ENCODE measurements at regions not wholly inside any gene's neighbourhood (a gene's known extent, or its start where the extent isn't known, plus 50 kb on each side); places are given as distances from the start of the nearest gene placed in this dataset.
A peak's percentile ranks its signal among the peaks of the same experiment; 100 is the strongest.

DNA sequence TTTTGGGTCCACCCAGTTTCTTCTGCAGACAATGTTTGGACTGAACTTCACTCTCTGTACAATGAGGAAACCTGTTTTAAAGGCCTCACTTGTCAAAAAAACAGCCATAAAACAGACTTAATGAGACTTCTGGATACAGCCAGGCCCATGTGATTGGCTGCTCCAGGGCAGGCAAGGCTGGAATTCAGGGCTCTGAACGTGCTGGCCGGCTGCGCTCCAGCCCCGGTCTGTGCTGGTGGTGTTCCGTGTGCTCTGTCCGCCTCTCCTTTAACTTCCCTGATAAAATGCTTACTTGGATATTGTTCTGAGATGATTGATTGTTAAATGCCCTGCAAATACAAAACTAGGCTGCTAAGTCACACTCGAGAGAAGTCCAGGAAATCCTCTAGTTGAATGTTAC, 131.2 kb upstream of the KLF4 start:
- Histone ChIP-seq H3K27me3 (no peaks in the 10 kb centered on the region), H3K4me3 (no peak overlapping the region), H3K27ac (peak overlapping the region; percentile 74 to 79 (median 75)), H3K36me3 (no peaks in the 10 kb centered on the region), H3K9me3 (no peaks in the 10 kb centered on the region), H3K4me1 (peaks cover 8 to 29% (median 25%) of the 10 kb centered on the region in 4 donors)
- peak; percentile 52 for TF ChIP-seq POLR2A (IDR thresholded peaks at IDR 0.05)
- TF ChIP-seq POLR2AphosphoS5 (IDR thresholded peaks at IDR 0.05) = peak in 2 of 3 donors; percentile 52 to 53
- TF ChIP-seq, protein P1, sequence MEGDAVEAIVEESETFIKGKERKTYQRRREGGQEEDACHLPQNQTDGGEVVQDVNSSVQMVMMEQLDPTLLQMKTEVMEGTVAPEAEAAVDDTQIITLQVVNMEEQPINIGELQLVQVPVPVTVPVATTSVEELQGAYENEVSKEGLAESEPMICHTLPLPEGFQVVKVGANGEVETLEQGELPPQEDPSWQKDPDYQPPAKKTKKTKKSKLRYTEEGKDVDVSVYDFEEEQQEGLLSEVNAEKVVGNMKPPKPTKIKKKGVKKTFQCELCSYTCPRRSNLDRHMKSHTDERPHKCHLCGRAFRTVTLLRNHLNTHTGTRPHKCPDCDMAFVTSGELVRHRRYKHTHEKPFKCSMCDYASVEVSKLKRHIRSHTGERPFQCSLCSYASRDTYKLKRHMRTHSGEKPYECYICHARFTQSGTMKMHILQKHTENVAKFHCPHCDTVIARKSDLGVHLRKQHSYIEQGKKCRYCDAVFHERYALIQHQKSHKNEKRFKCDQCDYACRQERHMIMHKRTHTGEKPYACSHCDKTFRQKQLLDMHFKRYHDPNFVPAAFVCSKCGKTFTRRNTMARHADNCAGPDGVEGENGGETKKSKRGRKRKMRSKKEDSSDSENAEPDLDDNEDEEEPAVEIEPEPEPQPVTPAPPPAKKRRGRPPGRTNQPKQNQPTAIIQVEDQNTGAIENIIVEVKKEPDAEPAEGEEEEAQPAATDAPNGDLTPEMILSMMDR (IDR thresholded peaks at IDR 0.05) = no peak
- peak; percentile 76 for DNase-seq
- intact Hi-C loops (cut with DNase I; ENCODE audit: low total_unique reads) (no loop called here), in situ Hi-C loops (cut with MboI; ENCODE audit: low pct_ligation_motif_present in 1 of 4, low pct_unique_long_range_greater_than_20kb in 1 of 4, low sequenced_read_pairs in 3 of 4) (no loop called here)
- WGBS, 2 donors (ENCODE audit: low coverage in 1 of 2) = 0 to 45% methylated on average over 1 to 7 of the region's 7 CpGs

DNA sequence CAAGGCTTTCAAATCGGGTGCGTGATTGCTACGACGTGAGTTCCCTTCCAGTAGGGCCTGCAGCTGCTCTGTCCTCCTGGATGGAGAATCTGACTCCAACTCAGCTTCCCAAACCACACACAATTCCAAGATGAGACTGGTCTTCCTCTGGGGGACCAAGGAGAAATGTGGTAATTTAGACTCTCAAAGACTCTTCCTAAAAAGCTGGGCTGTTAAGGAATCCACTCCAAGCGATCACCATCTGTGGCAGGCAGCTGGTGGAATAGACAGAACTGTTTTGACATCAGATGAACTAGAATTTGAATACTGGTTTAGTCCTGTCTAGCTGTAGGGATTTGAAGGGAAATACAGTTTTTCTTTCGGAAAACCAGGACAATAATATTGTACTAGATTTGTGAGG, 130.7 kb upstream of the KLF4 start:
- H3K27me3 ChIP-seq = no peaks in the 10 kb centered on the region
- H3K36me3 ChIP-seq = no peaks in the 10 kb centered on the region
- WGBS, 2 donors (ENCODE audit: low coverage in 1 of 2) = 87 to 88% methylated on average over 3 to 6 of the region's 6 CpGs
- no peak for TF ChIP-seq EP300 (IDR thresholded peaks at IDR 0.05; ENCODE audit: low read depth)
- no peak for TF ChIP-seq POLR2AphosphoS5 (IDR thresholded peaks at IDR 0.05)
- TF ChIP-seq, protein P1 (IDR thresholded peaks at IDR 0.05) = no peak
- TF ChIP-seq POLR2A (IDR thresholded peaks at IDR 0.05) = no peak
- H3K9me3 ChIP-seq = no peaks in the 10 kb centered on the region
- no peak for DNase-seq
- H3K4me3 ChIP-seq = no peak overlapping the region
- intact Hi-C loops (cut with DNase I; ENCODE audit: low total_unique reads) (no loop called here), in situ Hi-C loops (cut with MboI; ENCODE audit: low pct_ligation_motif_present in 1 of 4, low pct_unique_long_range_greater_than_20kb in 1 of 4, low sequenced_read_pairs in 3 of 4) (no loop called here)
- peaks cover 8 to 35% (median 28%) of the 10 kb centered on the region in 4 donors for H3K4me1 ChIP-seq
- peak overlapping the region; percentile 74 to 79 (median 75) for H3K27ac ChIP-seq

DNA sequence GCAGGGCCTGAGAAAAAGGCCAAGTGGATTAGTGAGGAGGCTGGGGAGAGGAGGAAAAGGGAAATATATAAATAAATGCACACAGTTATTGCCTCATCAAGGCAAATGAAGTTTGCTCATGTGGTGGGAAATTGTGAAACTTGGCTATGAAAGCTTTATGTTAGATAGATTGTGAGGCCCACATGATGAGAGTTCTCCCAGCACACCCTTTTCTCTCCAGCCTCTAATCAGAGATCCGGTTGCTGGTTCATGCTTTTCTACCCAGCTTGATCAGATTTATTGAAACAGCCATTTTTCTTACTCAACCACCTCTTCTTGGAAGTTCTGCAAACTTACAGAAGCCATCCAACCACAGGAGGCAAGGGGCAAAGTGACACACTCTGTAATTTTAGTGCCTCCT, 125.8 kb upstream of the KLF4 start:
- intact Hi-C loops (cut with DNase I; ENCODE audit: low total_unique reads) = no loop called here

DNA sequence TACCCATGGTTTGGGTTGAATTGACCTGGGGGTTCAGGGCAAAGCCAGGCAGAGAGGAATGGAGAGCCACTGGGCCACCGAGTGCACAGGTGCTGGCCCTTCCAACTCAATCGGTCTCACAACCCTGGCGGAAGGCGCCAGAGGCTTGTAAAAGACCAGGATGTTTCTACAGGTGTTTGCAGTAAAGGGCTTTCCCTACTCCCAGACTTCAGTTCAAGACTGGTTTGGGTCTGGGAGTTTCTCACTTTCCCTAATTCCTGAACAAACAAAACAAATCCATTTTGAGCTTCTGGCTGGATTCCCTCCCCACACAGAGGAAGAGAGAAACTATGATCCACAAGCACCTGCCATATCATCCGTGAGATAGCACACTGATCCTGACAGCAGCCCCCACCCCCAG, 125.2 kb upstream of the KLF4 start:
- peak; percentile 53 for DNase-seq
- TF ChIP-seq, protein P1 (IDR thresholded peaks at IDR 0.05) = no peak
- no peak for TF ChIP-seq POLR2A (IDR thresholded peaks at IDR 0.05)
- TF ChIP-seq POLR2AphosphoS5 (IDR thresholded peaks at IDR 0.05) = no peak
- no peaks in the 10 kb centered on the region for H3K9me3 ChIP-seq
- WGBS, 2 donors (ENCODE audit: low coverage in 1 of 2) = 14 to 36% methylated on average over 1 to 5 of the region's 5 CpGs
- in situ Hi-C loops (cut with MboI; ENCODE audit: low pct_ligation_motif_present in 1 of 4, low pct_unique_long_range_greater_than_20kb in 1 of 4, low sequenced_read_pairs in 3 of 4) = no loop called here
- no peaks in the 10 kb centered on the region for H3K36me3 ChIP-seq
- H3K4me3 ChIP-seq = no peak overlapping the region
- H3K27me3 ChIP-seq = no peaks in the 10 kb centered on the region
- intact Hi-C loops (cut with DNase I; ENCODE audit: low total_unique reads) = no loop called here
- H3K27ac ChIP-seq = peak overlapping the region; percentile 66 to 82 (median 76)
- peaks cover 11 to 42% (median 28%) of the 10 kb centered on the region in 4 donors for H3K4me1 ChIP-seq

More for the DNA sequence above, 125.8 kb upstream of the KLF4 start:
- H3K9me3 ChIP-seq = no peaks in the 10 kb centered on the region
- TF ChIP-seq POLR2A (IDR thresholded peaks at IDR 0.05) (no peak), EP300 (IDR thresholded peaks at IDR 0.05; ENCODE audit: low read depth) (no peak), POLR2AphosphoS5 (IDR thresholded peaks at IDR 0.05) (no peak)
- TF ChIP-seq, protein P1 (IDR thresholded peaks at IDR 0.05) = no peak
- 14 to 44% methylated on average over 1 of the region's 1 CpG for WGBS, 2 donors (ENCODE audit: low coverage in 1 of 2)
- H3K27ac ChIP-seq = peak overlapping the region; percentile 66 to 82 (median 76)
- H3K27me3 ChIP-seq = no peaks in the 10 kb centered on the region
- no peak overlapping the region for H3K4me3 ChIP-seq
- DNase-seq = no peak
- no peaks in the 10 kb centered on the region for H3K36me3 ChIP-seq
- peaks cover 11 to 48% (median 32%) of the 10 kb centered on the region in 4 donors for H3K4me1 ChIP-seq
- in situ Hi-C loops (cut with MboI; ENCODE audit: low pct_ligation_motif_present in 1 of 4, low pct_unique_long_range_greater_than_20kb in 1 of 4, low sequenced_read_pairs in 3 of 4) = no loop called here

Data from transverse colon (tissue), 4 donors.